GM12891 (cell line): ENCODE measurements at regions not wholly inside any gene's neighbourhood (a gene's known extent, or its start where the extent isn't known, plus 50 kb on each side); places are given as distances from the start of the nearest gene placed in this dataset.

ENCODE experiments used
- PAX5 ChIP-seq: IDR thresholded peaks from 2 replicates; pipeline ENCODE4 v1.6.1; 2011; ENCODE audit warnings: low read length, moderate library complexity, mild to moderate bottlenecking; ENCODE audit not compliant: insufficient read depth, severe bottlenecking
- POLR2A ChIP-seq: IDR thresholded peaks from 2 replicates; pipeline ENCODE4 v1.6.1; 2011; ENCODE audit warnings: low read depth, low read length, control low read depth
- POLR2AphosphoS5 ChIP-seq: IDR thresholded peaks from 2 replicates; pipeline ENCODE4 v1.6.1; 2011; ENCODE audit warnings: low read depth, low read length, control low read depth
- TAF1 ChIP-seq: IDR thresholded peaks from 2 replicates; pipeline ENCODE4 v1.6.1; 2011; ENCODE audit warnings: low read depth, low read length, control low read depth

DNA sequence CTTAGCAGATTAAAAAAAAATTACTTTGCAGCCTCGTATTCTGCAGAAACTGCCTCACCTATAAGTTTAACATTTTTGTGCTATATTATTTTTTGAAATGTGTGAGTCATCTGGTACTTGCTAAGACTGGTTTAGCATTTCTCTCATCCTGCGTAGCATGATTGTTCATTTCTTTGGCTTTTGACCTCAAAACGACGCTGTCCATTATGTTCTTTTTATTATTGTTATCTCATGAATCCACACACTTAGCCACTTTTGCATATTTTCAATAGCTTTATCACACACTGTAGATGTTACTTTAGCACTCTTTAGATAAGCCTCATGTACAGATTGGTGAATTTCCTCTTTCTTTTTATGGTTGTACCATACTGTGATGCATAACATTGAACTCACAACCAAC is 1004.9 kb upstream of the NCAM2 start:
- no peak for TF ChIP-seq POLR2AphosphoS5
- no peak for TF ChIP-seq POLR2A
- no peak for TF ChIP-seq TAF1
- no peak for TF ChIP-seq PAX5
